K562 (cell line): ENCODE measurements at regions not wholly inside any gene's neighbourhood (a gene's known extent, or its start where the extent isn't known, plus 50 kb on each side); places are given as distances from the start of the nearest gene placed in this dataset.

Experiments used
- ATAC-seq: fragments of 200-7000 bp; cut with Tn5 transposase; 3 replicates; pipeline ENCODE4 v1.9.1; 2020; ENCODE audit warnings: moderate library complexity
- BruUV-seq: library from RNA; stranded (reverse); fragments of 400-500 nt; replicated peaks from 2 replicates; lab custom pipeline; 2021; lab: Mats Ljungman, UMichigan
- CTCF ChIA-PET: fragments of 300-600 bp; formaldehyde crosslinking; extraction: SDS; loops from one replicate; lab custom pipeline; 2021; ENCODE audit warnings: low intra/inter-chr PET ratio; lab: Yijun Ruan, JAX
- POLR2A ChIA-PET: fragments of 300-600, 350-650 bp; sonication (Branson Sonifier 250); formaldehyde crosslinking; extraction: SDS; loops from one replicate; lab custom pipeline; 2021; ENCODE audit warnings: antibody characterized with exemption, inconsistent platforms; lab: Yijun Ruan, JAX
- DNase-seq, 4 experiments: peaks; one replicate each; pipeline versions ENCODE4 v3.0.0 to v3.0.0-alpha.2; 2011 to 2018; ENCODE audit warnings: low spot score in 3 of 4, mixed read lengths in 3 of 4; ENCODE audit errors: extremely low read depth in 1 of 4
- FAIRE-seq: peaks from 2 replicates; lab custom pipeline; 2011; peaks lifted over from hg19 to GRCh38; lab: Jason Lieb, UNC
- H2AFZ ChIP-seq: 2 replicates; pipeline ENCODE4 v1.6.0; 2011; ENCODE audit warnings: low read depth, low read length, control low read depth, inconsistent platforms
- H3K27ac ChIP-seq: fragments of 200-600 bp; 3 replicates; pipeline ENCODE4 v1.8.0; 2011; ENCODE audit warnings: low read depth, mild to moderate bottlenecking, control low read depth, inconsistent platforms, low read length, moderate library complexity, mixed read lengths; ENCODE audit errors: extremely low read depth
- H3K27me3 ChIP-seq, 2 experiments: fragments of 300-600 bp in 1 of 2; 2 replicates in 1 of 2; 3 replicates in 1 of 2; pipeline versions ENCODE4 v1.6.0 to v1.8.0; 2011; ENCODE audit warnings: inconsistent platforms in 2 of 2, low read length in 2 of 2, mild to moderate bottlenecking in 1 of 2, mixed read lengths in 1 of 2, moderate library complexity in 1 of 2; ENCODE audit not compliant: control insufficient read depth in 2 of 2, insufficient read depth in 2 of 2
- H3K36me3 ChIP-seq: fragments of 300-600 bp; 3 replicates; pipeline ENCODE4 v1.8.0; 2011; ENCODE audit warnings: mild to moderate bottlenecking, low read length, inconsistent platforms; ENCODE audit not compliant: control insufficient read depth, insufficient read depth
- H3K4me1 ChIP-seq, 2 experiments: fragments of 200-600 bp in 1 of 2; replicated peaks in 1 of 2; 2 replicates in 1 of 2; 3 replicates in 1 of 2; pipeline versions ENCODE4 v1.5.1 to v1.8.0; 2011; ENCODE audit warnings: inconsistent platforms in 2 of 2, low read length in 2 of 2, mild to moderate bottlenecking in 1 of 2, mixed read lengths in 1 of 2, moderate library complexity in 1 of 2; ENCODE audit not compliant: control insufficient read depth in 2 of 2, insufficient read depth in 2 of 2
- H3K4me2 ChIP-seq: 2 replicates; pipeline ENCODE4 v1.6.1; 2011; ENCODE audit warnings: low read length, control low read depth, inconsistent platforms, mixed read lengths; ENCODE audit not compliant: insufficient read depth
- H3K4me3 ChIP-seq: fragments of 200-600 bp; sonication (generic), shearing (Covaris generic); 2 replicates; pipeline ENCODE4 v1.5.1; 2016; ENCODE audit warnings: control low read depth, inconsistent platforms
- H3K79me2 ChIP-seq: fragments of 200-600 bp; 3 replicates; pipeline ENCODE4 v1.8.0; 2011; ENCODE audit warnings: low read length, inconsistent platforms; ENCODE audit not compliant: control insufficient read depth, insufficient read depth
- H3K9ac ChIP-seq, 2 experiments: 2 replicates each; pipeline versions ENCODE4 v1.6.0 to v1.6.1; 2011; ENCODE audit warnings: low read depth in 2 of 2, low read length in 2 of 2, control low read depth in 1 of 2, inconsistent platforms in 1 of 2, mild to moderate bottlenecking in 1 of 2, mixed read lengths in 1 of 2; ENCODE audit not compliant: insufficient read depth in 1 of 2
- H3K9me1 ChIP-seq: one replicate; pipeline ENCODE4 v1.6.0; 2011; ENCODE audit warnings: inconsistent platforms, mild to moderate bottlenecking, low read length, moderate library complexity; ENCODE audit not compliant: control insufficient read depth, insufficient read depth
- H3K9me3 ChIP-seq: replicated peaks from 2 replicates; pipeline ENCODE4 v1.5.1; 2011; ENCODE audit warnings: low read depth, low read length, inconsistent platforms; ENCODE audit not compliant: control insufficient read depth, insufficient read depth
- H4K20me1 ChIP-seq: replicated peaks from 2 replicates; pipeline ENCODE4 v1.6.1; 2011; ENCODE audit warnings: low read length, inconsistent platforms, mixed read lengths; ENCODE audit not compliant: control insufficient read depth, insufficient read depth
- ASH1L ChIP-seq: fragments of 450-650 bp; IDR thresholded peaks from 2 replicates; pipeline ENCODE4 v1.6.1; 2018; ENCODE audit warnings: borderline replicate concordance, mild to moderate bottlenecking, low read depth; ENCODE audit not compliant: partially characterized antibody
- EGR1 ChIP-seq: fragments of 450-650 bp; conservative IDR thresholded peaks from 2 replicates; pipeline ENCODE4 v1.6.1; 2017; ENCODE audit warnings: mild to moderate bottlenecking
- HCFC1 ChIP-seq: IDR thresholded peaks from 2 replicates; pipeline ENCODE4 v1.6.1; 2012; ENCODE audit warnings: low read depth, low read length, improper control_type of control experiment
- MITF ChIP-seq: IDR thresholded peaks from 2 replicates; pipeline ENCODE4 v1.6.1; 2014; ENCODE audit warnings: antibody characterized with exemption
- NONO ChIP-seq, 2 experiments: fragments of 200-400 bp in 1 of 2; fragments of 450-650 bp in 1 of 2; formaldehyde crosslinking in 1 of 2; IDR thresholded peaks; 2 replicates each; pipeline ENCODE4 v1.6.1; 2017; ENCODE audit warnings: low read depth in 2 of 2, mild to moderate bottlenecking in 2 of 2, moderate library complexity in 2 of 2, low read length in 1 of 2
- PBX2 ChIP-seq, 2 experiments: IDR thresholded peaks in 1 of 2; conservative IDR thresholded peaks in 1 of 2; 2 replicates each; pipeline ENCODE4 v1.6.1; 2016; ENCODE audit warnings: low read depth in 2 of 2, mild to moderate bottlenecking in 1 of 2, missing compliant biosample characterization in 1 of 2, missing genetic modification characterization in 1 of 2, moderate library complexity in 1 of 2
- PRMT5 ChIP-seq: sonication (generic); formaldehyde crosslinking; IDR thresholded peaks from 2 replicates; pipeline ENCODE4 v1.5.0; 2020; ENCODE audit warnings: missing genetic modification reagents
- RAD21 ChIP-seq, 2 experiments: fragments of 250-450 bp in 1 of 2; fragments of 450-650 bp in 1 of 2; sonication (Bioruptor Pico) in 1 of 2; formaldehyde crosslinking in 1 of 2; IDR thresholded peaks in 1 of 2; conservative IDR thresholded peaks in 1 of 2; 2 replicates each; pipeline versions ENCODE4 v1.4.0 to v1.8.0; 2020 to 2022; ENCODE audit warnings: mild to moderate bottlenecking in 2 of 2, moderate library complexity in 1 of 2
- TARDBP ChIP-seq: fragments of 450-650 bp; IDR thresholded peaks from 2 replicates; pipeline ENCODE4 v1.6.1; 2016
- TBP ChIP-seq: optimal IDR thresholded peaks from 2 replicates; pipeline ENCODE3; 2011; ENCODE audit warnings: low read depth, low read length, improper control_type of control experiment
- ZBTB8A ChIP-seq: fragments of 450-650 bp; IDR thresholded peaks from 2 replicates; pipeline ENCODE4 v1.6.1; 2018; ENCODE audit warnings: mild to moderate bottlenecking, moderate library complexity; ENCODE audit not compliant: partially characterized antibody
- WGBS: fragments of 100-300 bp; shearing (Covaris generic); methylation state at CpG from one replicate; pipeline ENCODE4 v1.1.6; 2016; ENCODE audit warnings: low coverage, mixed read lengths; ENCODE audit not compliant: insufficient coverage; ENCODE audit errors: missing lambda C conversion rate; 5-methylcytosine and 5-hydroxymethylcytosine counted together
- in situ Hi-C: fragments of 300-500 bp; cut with MboI; formaldehyde crosslinking; loops from 4 replicates; pipeline ENCODE4 v1.15.0; 2018; ENCODE audit warnings: inconsistent platforms, mixed read lengths
- intact Hi-C: fragments of 100-400 bp; cut with micrococcal nuclease; formaldehyde crosslinking; loops from 2 replicates; pipeline ENCODE4 v1.14.2; 2022

GRCh38 chr14:42806909-42807315 is 1200.2 kb downstream of the LRFN5 start:
- DNase-seq (no peak), ATAC-seq (no peak), FAIRE-seq (no peak)
- no peaks in the 10 kb centered on the region for H3K79me2 ChIP-seq
- in situ Hi-C loops (no loop called here), intact Hi-C loops (no loop called here)
- 0% methylated on average over 2 of the region's 2 CpGs for WGBS
- H3K27me3 ChIP-seq: no peaks in the 10 kb centered on the region
- TF ChIP-seq PBX2 (CRISPR knock-in tag; IDR thresholded peaks at IDR 0.05; ENCODE audit: low read depth) (no peak), PBX2 (tag; conservative IDR thresholded peaks at IDR 0.05; ENCODE audit: low read depth) (no peak)
- no peak overlapping the region for H2AFZ ChIP-seq
- no TSS peak for BruUV-seq
- no peak overlapping the region for H3K9ac ChIP-seq
- no peaks in the 10 kb centered on the region for H3K9me3 ChIP-seq
- POLR2A ChIA-PET: no interaction called here
- no peak overlapping the region for H3K27ac ChIP-seq
- H3K36me3 ChIP-seq: no peaks in the 10 kb centered on the region
- no peaks in the 10 kb centered on the region for H3K9me1 ChIP-seq
- H3K4me2 ChIP-seq: no peak overlapping the region
- H4K20me1 ChIP-seq: no peaks in the 10 kb centered on the region
- CTCF ChIA-PET: no interaction called here
- no peak overlapping the region for H3K4me3 ChIP-seq
- no peaks in the 10 kb centered on the region for H3K4me1 ChIP-seq

- Histone ChIP-seq H4K20me1 (no peaks in the 10 kb centered on the region), H3K9me3 (no peaks in the 10 kb centered on the region), H2AFZ (no peak overlapping the region), H3K9ac (no peak overlapping the region), H3K4me3 (no peak overlapping the region), H3K27me3 (no peaks in the 10 kb centered on the region), H3K9me1 (no peaks in the 10 kb centered on the region), H3K27ac (no peak overlapping the region), H3K36me3 (no peaks in the 10 kb centered on the region), H3K79me2 (no peaks in the 10 kb centered on the region), H3K4me1 (no peaks in the 10 kb centered on the region), H3K4me2 (no peak overlapping the region)
- no peak for DNase-seq
- FAIRE-seq: no peak
- in situ Hi-C loops: no loop called here
- 0% methylated on average over 4 of the region's 4 CpGs for WGBS
- ATAC-seq: no peak
- intact Hi-C loops: no loop called here
- CTCF ChIA-PET: no interaction called here
- POLR2A ChIA-PET: no interaction called here
- BruUV-seq: no TSS peak
- TF ChIP-seq PRMT5 (CRISPR knock-in tag) (no peak), NONO (IDR thresholded peaks at IDR 0.05; ENCODE audit: low read depth in 2 of 2, low read length in 1 of 2) (no peak), MITF (no peak), TBP (no peak), HCFC1 (no peak), RAD21 (CRISPR knock-in tag; conservative IDR thresholded peaks at IDR 0.05 in 1 of 2, IDR thresholded peaks at IDR 0.05 in 1 of 2) (no peak), ZBTB8A (no peak), EGR1 (no peak), ASH1L (no peak), TARDBP (no peak)
Measured at GRCh38 chr14:42804141-42804540, 1197.5 kb downstream of the LRFN5 start.
